DMS 273 treated with DMSO at 0.1 percent for 48 hours (cell line): ENCODE measurements at regions not wholly inside any gene's neighbourhood (a gene's known extent, or its start where the extent isn't known, plus 50 kb on each side); places are given as distances from the start of the nearest gene placed in this dataset.

Experiments
- DNase-seq: peaks from one replicate; lab custom pipeline; 2025; lab: John Stamatoyannopoulos, UW

DNA sequence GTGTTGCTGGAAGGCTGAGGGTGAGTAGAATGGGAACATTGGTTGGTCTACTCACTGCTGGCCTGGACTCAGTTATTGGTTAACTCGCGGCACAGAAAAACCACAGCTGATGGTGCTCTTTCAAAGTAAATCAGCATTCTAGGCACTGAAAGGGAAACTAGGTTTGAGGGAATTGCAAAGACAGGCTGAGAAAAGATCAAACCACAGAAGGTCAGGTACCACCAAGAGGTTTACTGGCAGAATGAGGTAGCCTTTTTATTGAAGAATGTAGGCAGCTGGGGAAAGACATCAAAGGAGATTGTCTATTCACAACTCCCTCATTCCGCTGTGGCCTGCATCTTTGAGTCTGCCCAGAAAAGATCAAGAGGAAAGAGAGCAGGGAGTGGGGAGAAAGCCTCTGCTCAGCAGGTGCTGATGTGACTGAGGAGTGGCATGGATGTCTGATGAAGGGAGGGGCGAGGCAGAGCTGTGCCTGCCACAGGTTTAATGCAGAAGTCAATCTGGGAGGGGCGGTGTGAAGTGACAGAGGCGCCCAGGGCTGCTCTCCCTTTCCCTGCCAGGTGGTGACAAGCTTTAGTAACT, 255.5 kb downstream of the MAN2A1 start:
- no peak for DNase-seq

DNA sequence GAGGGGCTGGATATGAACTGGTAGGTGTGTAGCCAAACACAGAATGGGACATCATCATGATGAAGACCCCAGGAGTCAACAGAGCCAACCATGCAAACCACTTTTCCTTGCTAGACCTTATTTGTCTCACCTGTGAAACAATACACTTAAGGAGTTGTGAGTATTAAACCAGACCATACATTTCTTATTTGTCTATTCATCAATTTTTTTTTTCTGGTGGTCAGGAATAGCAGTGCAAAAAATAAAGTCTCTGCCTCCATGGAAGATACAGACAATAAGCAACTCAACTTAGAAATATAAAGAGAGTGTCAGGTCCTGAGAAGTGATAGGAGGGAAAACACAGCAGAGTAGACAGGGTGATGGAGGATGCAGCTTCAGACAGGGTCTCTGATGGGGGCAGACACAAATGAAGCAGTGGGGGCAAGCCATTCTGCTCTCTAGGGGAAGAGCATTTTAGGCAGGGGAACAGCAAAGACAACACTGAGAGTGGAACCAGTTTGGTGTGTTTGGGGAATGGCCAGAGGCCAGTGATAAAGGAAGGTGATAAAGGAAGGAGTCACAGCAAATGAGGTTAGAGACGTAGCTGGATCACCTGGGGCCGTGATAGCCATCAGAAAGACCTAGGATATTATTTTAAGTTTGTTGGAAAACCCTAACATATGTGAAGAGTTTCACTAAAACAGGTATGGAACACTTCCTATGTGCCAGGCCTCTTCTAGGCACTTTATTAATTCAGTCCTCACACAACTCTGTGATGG, 256.2 kb downstream of the MAN2A1 start:
- no peak for DNase-seq

DNA sequence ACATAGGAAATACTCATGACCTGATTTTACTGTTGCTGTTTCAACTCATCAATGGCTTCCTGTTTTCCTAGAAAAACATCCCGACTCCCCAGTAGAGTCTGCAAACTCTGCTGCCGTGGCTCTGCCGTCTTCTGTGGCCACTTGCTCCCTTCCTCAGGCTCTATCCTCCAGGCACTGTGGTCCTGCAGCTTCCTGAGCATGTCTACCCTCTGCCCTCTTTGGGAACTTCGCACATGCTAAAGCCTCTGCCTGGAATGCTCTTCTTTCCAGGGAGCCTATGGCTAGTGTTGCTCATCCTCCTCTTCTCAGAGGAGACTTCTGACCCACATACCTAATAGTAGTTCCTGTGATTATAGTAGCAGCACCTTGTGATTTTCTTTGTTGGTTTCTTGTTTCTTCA, 256.9 kb downstream of the MAN2A1 start:
- no peak for DNase-seq

DNA sequence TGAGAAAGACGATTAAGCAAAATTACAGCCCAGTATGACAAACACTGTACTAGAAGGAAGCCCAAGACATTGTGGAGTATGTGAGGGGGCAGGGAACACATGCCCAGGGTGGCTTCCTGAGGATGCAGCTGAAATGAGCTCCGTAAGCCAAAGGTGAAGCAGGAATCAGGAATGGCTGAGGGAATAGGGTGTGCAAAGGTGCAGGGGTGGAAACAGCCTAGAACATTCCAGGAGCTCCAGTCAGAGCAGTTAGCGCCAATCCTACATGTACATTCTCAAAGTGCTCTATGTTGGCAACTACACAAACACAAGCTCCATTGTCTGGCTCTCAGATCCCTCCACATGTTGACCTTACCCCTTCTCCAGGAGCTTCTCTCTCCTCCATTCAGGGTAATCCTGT, 257.9 kb downstream of the MAN2A1 start:
- no peak for DNase-seq

DNA sequence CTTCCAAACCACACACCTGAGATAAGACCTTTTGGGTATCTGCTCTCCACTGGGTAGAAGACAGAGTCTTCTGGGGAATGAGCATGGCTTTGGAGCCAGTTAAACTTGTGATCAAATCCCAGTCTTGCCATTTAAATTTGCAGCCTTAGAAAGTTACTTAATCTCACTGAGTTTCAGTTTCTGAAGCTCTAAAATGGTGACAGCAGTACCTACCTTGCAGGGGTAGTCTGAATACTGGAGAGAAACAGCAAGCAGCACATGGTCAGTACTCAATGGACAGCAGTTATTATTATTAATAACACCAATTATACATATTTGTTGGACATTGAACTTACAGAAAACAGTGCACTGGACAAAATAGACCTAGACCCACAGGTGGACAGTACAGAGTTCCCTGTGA, 260.9 kb downstream of the MAN2A1 start:
- no peak for DNase-seq

DNA sequence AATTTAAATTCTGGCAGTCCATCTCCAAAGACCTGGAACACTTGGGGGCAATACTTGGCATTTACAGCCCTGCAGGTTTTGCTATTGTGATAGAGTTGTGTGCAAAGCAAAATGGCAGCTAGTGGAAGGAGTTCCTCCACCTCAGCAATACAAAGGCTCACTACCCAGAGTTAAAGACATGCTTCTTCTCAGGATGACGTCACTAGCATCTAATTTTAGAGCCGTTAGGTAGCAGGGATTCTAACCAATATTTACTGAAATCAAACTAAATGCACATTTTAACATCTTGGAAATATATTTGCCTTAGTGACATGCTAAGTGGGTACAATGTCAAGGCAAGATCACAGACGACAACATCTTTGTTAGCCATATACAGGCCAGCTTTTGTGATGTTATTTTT, 261.6 kb downstream of the MAN2A1 start:
- no peak for DNase-seq

DNA sequence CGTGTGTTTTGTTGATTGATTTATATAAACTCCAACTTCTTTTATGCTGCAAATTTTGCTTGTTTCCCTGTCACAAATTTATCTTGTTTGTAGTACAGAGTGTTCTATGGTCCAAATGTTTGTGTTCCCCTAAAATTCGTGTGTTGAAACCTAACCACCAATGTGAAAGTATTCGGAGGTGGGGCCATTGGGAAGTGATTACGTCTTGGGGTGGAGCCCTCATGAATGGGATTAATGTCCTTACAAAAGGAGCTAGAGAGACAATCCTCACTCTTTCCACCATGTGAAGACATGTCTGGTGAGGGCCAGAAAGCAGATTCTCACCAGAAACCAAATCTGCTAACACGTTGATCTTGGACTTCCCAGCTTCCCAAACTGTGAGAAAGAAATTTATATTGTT, 262.0 kb downstream of the MAN2A1 start:
- no peak for DNase-seq

DNA sequence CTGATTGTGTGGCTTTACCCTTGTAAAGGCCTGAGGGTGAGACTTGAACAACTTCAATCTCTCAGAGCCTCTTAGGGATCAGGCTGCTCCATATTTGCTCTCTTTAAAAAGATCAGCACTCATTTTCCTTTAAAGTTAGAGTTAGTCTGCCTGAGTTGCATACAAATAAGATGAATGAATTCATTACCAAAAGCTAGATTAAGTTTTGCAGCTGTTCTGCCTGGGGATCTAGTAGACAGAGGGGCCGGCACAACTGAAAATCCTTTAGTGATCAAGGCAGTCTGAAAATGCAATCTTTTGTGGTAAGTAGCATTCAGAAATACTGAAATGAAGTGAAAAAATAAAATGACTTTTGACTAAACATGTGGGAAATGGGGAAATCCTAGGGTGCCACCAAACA, 264.0 kb downstream of the MAN2A1 start:
- no peak for DNase-seq

DNA sequence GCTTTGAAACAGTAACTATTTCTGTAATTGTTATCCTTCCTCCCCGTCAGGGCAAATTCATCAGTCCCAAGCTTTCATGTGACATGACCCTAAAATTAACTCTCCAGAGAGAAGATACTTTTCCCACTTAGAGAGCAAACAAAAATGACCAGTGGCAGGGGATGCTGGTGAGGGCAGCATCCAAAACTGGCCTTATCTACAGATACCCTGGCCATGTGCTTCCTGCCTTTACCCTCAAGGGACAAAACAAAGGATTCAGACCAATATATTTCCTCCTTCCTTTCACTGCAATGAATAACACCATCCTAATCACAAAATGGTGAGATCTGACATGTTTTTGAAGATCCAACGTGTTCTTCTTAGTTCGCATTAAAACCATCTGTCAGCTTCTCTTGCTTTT, 267.2 kb downstream of the MAN2A1 start:
- no peak for DNase-seq

DNA sequence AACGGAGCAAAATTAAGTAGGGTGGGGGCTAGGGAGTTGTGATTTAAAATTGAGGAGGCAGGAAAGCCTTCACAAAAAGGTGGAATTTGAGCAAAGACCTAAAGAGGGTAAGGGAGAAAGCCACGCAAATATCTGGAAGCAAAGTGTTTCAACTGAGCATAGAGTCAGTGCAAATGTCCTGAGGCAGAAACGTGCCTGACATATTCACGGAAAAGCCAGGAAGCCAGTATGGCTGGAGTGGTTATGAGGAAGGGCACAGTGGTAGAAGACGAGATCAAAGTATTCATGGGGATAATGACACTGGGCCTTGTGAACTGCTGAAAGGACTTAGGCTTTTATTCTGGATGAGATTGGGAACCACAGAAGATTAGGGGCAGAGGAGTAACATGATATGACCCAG, 268.4 kb downstream of the MAN2A1 start:
- DNase-seq, result no peak

DNA sequence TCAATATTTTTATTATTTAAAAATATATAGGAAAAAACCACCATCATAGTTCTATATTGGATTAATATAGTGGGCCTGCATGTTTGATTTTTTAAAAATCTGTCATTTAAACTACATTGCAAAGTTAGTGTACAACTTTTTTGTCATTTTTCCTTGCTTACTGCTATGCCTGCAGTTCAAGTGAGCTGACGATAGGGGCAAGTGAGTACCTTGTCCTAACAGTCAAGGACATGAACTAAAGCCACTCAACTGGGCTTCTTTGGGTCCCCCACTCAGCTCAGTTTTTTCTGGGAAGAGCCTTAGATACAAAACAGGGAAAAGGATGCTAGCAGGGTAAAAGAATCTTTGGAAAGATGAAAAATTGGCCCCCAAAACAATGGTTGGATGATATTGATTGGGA, 269.9 kb downstream of the MAN2A1 start:
- no peak for DNase-seq

DNA sequence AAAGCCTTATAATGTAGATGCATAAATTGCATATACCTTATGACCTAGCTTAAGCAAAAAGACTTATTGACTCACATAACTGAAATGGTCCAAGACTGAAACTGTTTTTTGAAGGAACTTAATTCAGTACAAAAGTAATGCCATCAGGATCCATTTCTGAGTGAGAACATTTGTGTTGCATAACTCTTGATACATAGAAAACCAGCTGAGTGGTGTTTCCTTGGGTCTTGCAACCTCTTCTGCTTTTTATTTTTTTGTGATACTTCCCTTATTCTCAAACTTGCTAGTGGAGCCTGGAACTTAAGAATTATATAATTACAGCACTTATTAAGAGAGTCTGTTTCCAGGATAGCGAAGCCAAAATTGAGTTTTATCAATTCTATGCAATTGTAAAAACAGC, 272.0 kb downstream of the MAN2A1 start:
- DNase-seq, result no peak

DNA sequence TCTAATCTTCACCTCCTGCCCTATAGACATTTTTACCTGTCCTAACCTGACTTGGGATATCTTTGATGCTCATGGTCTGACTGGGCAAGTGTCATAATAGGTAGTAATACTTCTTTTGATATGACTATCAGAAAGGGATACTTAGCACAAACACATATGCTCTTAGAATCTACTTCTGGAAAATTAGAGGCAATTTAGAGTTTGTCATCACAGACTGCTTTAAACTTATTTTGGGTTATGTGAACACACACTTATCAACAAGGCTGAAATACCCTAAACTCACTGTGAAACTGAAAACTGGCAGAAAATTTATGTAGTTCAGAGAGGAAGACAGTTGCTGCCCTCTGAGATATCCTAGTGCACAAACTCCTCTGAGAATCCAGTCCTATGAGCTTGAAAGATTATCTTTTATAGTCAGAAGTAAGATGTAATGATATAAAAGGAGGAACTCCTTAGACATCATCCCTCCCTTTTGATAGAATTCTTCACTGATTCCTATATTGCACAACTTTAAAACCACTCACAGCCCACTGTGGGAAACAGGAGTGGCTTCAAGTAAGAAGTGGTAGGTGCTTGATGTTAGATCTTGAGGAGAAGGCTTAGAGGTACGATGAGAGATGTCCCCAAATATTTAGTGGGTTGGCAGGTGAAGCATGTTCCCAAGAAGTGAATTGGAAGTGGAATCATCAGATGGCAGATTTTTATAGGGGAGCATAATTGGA, 273.3 kb downstream of the MAN2A1 start:
- no peak for DNase-seq

DNA sequence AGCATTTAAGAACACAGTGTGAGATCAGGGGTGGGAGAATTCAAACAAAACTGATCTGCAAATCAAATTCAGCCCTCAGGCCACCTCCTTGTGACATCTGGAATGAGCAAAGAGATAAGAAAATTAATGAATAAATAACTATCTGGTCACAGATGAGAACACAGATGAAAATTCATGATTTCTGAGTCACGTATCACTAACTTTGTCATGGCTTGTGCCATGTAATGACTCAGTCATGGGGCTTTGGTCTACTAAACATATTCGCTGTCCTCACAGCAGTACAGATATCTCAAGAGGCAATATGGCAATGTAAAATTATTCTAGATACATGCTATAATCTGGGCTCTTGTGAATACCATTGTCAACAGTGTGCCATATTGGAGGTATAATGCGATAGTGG, 274.4 kb downstream of the MAN2A1 start:
- DNase-seq, result no peak

DNA sequence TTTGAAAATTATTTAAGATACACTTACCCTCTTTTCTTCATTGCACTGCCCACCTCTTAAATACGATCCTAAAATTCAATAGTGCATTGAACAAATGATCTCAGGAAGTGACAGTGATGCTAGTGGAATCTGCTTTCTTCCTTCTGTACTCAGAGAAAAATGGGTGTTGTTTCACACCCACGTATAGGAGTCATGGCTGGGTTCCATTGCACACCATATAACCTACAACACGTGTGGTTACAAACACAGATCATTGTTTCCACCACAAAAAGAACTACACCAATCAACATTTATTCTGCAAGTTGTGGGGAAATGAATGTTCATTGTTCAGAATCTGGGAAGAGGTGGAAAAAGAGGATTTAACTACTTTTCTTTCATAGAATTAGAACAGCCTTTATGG, 275.9 kb downstream of the MAN2A1 start:
- no peak for DNase-seq

DNA sequence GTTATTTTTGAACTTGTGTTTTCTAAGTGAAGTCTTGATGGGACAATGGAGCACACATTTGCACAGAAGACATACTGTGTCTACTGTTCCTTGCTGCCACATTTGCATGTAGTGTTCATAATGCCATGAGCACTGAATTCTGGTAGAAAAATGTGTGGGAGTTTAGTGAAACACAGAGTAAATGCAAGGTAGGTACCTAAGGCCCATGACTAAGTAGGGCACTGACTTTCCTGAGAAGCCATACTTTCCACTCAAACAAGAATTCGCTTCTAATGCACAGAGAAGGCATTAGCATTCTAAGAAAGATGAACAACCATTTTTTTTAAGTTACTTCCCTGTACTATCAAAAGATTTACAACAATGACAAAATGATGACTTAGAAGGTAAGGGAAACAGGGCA, 282.2 kb downstream of the MAN2A1 start:
- no peak for DNase-seq

DNA sequence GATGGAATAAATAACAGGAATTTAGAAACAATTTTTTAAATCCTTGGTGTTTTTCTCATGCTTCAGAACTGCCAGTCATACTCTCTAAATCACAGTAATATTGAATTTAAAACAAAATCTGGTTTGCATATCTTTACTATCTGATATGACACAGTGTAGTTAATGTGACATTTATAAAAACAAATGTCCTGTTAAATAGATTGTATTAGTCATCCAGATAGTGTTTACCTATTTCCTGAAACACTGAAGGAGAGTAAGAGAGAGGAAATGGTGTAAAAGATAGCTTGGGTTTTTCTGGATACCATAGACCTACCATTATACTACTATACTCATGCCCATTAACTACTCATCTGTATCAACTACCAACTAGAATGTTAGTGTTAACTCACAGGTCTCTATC, 292.3 kb downstream of the MAN2A1 start:
- DNase-seq, result no peak

DNA sequence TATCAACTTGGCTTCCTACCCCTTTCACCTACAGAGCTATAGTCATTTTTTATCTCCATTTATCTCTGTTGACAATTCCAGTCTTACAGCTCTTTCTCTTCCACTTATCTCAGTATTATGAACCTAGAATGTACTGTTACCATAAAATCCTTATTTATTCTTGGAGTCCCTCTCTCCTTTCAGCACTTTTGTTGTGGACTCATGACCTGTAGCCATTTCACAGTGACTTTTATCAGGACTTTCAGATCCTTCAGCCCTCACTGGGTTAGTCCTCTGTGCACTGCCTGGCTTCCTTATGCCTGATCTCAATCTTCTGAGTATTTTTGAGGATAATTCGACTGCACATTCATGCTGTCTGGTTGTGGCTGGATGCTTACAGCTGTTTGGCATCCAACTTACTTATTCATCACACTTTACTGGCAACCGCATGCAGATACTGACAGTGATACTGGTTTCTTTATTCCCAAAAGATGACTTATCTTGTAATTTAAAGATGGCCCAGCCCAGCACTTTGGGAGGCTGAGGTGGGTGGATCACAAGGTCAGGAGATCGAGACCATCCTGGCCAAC, 293.3 kb downstream of the MAN2A1 start:
- DNase-seq, result no peak

DNA sequence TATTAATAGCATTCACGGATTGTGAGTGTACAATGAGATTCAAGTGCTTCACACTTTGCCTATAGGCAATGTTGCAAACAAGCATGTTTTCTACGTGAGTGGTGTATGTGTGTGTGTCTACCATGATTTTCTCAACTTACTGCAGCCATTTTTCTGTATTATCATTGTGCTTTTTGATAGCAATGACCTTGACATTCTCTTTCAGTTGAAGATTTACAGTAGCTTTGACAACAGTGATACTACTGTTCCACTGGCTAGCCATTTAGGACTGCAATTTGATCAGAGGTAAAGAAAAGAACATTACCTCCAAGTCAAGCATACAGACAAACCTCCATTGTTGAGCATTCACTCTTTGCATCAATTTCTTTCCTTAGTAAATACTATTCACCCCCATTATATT, 297.0 kb downstream of the MAN2A1 start:
- DNase-seq, result no peak

DNA sequence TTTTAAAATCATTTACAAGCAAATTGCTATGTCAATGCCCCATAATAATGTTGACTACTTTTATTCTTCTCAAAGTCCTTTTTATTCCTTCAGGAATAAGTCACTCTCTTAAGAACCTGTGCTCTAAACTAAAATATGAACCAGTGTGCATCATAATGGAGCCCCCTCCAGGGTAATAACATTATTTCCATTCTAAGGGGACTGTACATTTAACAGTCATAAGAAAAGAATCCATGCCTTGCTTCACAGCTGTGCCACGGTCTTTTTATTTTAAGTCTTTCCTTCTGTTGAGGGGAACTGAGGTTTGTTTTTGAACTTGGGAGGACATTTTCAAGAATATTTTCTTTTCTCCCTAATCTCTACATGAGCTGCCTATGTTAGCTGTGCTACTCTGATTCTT, 297.6 kb downstream of the MAN2A1 start:
- no peak for DNase-seq

DNA sequence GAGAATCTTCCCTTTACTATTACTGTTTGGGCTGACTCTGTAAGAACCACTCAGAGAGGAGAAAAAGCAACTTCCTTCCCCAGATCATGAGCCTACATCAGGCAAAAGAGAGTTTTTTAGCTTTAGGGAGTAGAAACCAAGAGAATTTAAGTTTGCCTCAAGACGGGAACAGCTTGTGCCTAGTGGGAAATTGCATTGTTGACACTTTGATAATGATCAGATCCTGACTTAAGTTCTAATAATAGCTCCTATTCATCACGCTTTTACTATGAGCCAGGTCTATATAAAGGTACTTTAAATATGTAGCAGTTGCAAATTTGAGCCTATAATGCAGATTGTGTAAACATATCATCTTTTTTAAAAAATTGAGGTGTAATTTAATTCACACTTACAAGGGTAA, 298.2 kb downstream of the MAN2A1 start:
- DNase-seq, result peak; percentile 32

DNA sequence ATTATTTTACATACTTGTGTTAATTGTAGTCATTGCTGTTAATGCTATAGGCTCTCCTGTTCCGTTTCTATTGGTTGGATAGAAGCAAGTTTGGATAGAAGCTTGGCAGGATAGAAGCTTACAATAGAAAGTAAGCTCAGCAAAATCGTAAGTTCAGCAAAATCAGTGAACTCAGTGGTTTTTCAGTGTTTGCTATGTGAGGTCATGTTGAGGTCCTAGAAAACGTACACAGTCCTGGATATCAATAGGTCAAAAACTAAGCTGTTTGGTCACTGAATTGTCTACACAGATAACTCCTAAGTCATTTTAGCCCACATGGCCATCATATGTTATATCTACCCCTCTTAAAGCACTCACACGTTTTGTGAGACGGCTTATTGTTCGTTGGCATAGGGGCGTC, 299.4 kb downstream of the MAN2A1 start:
- DNase-seq, result no peak
